Peyer's patch (tissue), 4 donors: ENCODE measurements at regions not wholly inside any gene's neighbourhood (a gene's known extent, or its start where the extent isn't known, plus 50 kb on each side); places are given as distances from the start of the nearest gene placed in this dataset.

Experiments used
- DNase-seq, 3 donors: peaks; one replicate each; pipeline ENCODE4 v3.0.0-alpha.2; 2017 to 2019
- H3K27ac ChIP-seq, 4 donors: fragments of 200-600 bp; sonication (generic); one replicate each; pipeline ENCODE4 v1.5.1; 2016 to 2019
- H3K27me3 ChIP-seq, 2 donors: fragments of 200-600 bp; sonication (generic); one replicate each; pipeline ENCODE4 v1.5.1; 2019
- H3K36me3 ChIP-seq, 3 donors: fragments of 200-600 bp; sonication (generic); one replicate each; pipeline ENCODE4 v1.5.1; 2016 to 2019
- H3K4me1 ChIP-seq, 4 donors: fragments of 200-600 bp; sonication (generic); one replicate each; pipeline ENCODE4 v1.5.1; 2016 to 2019
- H3K4me3 ChIP-seq, 4 donors: fragments of 200-600 bp; sonication (generic); 1 replicate in 3 of 4; 2 replicates in 1 of 4; pipeline ENCODE4 v1.5.1; 2016 to 2019; ENCODE audit warnings: mild to moderate bottlenecking in 1 of 4
- H3K9me3 ChIP-seq, 4 donors: fragments of 200-600 bp; sonication (generic); one replicate each; pipeline ENCODE4 v1.5.1; 2016 to 2019; ENCODE audit warnings: mild to moderate bottlenecking in 1 of 4
- POLR2A ChIP-seq, 2 donors: fragments of 450-650 bp; IDR thresholded peaks; one replicate each; pipeline ENCODE4 v1.5.1; 2017; ENCODE audit warnings: antibody characterized with exemption in 2 of 2, mild to moderate bottlenecking in 2 of 2, moderate library complexity in 2 of 2
- TF ChIP-seq, protein P1 (sequence below), 6 experiments: fragments of 450-650 bp in 4 of 6; fragments of 200-600 bp in 2 of 6; sonication (generic) in 1 of 6; IDR thresholded peaks; one replicate each; pipeline ENCODE4 v1.5.1; 2017 to 2019; ENCODE audit warnings: antibody characterized with exemption in 6 of 6, mild to moderate bottlenecking in 3 of 6, moderate library complexity in 1 of 6

- Histone ChIP-seq H3K4me1 (no peaks in the 10 kb centered on the region), H3K9me3 (no peaks in the 10 kb centered on the region), H3K4me3 (no peak overlapping the region), H3K27ac (no peak overlapping the region), H3K27me3 (no peaks in the 10 kb centered on the region), H3K36me3 (no peaks in the 10 kb centered on the region)
- no peak for TF ChIP-seq POLR2A (IDR thresholded peaks at IDR 0.05)
- TF ChIP-seq, protein P1, sequence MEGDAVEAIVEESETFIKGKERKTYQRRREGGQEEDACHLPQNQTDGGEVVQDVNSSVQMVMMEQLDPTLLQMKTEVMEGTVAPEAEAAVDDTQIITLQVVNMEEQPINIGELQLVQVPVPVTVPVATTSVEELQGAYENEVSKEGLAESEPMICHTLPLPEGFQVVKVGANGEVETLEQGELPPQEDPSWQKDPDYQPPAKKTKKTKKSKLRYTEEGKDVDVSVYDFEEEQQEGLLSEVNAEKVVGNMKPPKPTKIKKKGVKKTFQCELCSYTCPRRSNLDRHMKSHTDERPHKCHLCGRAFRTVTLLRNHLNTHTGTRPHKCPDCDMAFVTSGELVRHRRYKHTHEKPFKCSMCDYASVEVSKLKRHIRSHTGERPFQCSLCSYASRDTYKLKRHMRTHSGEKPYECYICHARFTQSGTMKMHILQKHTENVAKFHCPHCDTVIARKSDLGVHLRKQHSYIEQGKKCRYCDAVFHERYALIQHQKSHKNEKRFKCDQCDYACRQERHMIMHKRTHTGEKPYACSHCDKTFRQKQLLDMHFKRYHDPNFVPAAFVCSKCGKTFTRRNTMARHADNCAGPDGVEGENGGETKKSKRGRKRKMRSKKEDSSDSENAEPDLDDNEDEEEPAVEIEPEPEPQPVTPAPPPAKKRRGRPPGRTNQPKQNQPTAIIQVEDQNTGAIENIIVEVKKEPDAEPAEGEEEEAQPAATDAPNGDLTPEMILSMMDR (IDR thresholded peaks at IDR 0.05) = no peak
- no peak for DNase-seq
These were observed 1492.4 kb upstream of the FLRT2 start for GRCh38 chr14:84037593-84037992.

DNA sequence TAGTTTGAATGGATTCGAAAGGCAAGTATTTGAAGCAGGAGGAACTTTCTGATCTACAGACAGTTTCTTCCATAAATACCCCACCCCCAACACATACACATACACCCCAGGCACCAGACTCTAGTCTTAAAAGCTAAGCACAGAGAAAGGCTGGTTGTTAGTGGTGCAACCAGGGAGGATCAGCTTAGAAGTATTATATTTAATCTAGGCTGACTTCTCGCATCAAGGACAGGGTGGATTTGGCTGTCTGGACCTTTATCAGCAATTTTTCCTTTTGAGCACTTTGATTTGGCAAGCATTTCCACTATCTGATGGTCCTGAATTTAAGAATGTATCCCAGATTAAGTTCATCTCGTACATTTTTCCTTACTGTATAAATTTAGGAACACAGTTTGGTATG, 1489.8 kb upstream of the FLRT2 start:
- H3K36me3 ChIP-seq = no peaks in the 10 kb centered on the region
- DNase-seq = no peak
- TF ChIP-seq POLR2A (IDR thresholded peaks at IDR 0.05) = no peak
- TF ChIP-seq, protein P1 (IDR thresholded peaks at IDR 0.05) = no peak

GRCh38 chr14:84041421-84041820, 1488.5 kb upstream of the FLRT2 start:
- Histone ChIP-seq H3K27ac (no peak overlapping the region), H3K9me3 (peaks cover 0 to 4% (median 0%) of the 10 kb centered on the region in 4 donors), H3K27me3 (no peaks in the 10 kb centered on the region), H3K4me1 (no peaks in the 10 kb centered on the region), H3K4me3 (no peak overlapping the region), H3K36me3 (no peaks in the 10 kb centered on the region)
- DNase-seq = no peak
- TF ChIP-seq, protein P1 (IDR thresholded peaks at IDR 0.05) = no peak
- TF ChIP-seq POLR2A (IDR thresholded peaks at IDR 0.05) = no peak

More for the DNA sequence above, 1489.8 kb upstream of the FLRT2 start:
- Histone ChIP-seq H3K4me3 (no peak overlapping the region), H3K27ac (no peak overlapping the region), H3K27me3 (no peaks in the 10 kb centered on the region), H3K4me1 (no peaks in the 10 kb centered on the region), H3K9me3 (peaks cover 0 to 4% (median 0%) of the 10 kb centered on the region in 4 donors)

DNA sequence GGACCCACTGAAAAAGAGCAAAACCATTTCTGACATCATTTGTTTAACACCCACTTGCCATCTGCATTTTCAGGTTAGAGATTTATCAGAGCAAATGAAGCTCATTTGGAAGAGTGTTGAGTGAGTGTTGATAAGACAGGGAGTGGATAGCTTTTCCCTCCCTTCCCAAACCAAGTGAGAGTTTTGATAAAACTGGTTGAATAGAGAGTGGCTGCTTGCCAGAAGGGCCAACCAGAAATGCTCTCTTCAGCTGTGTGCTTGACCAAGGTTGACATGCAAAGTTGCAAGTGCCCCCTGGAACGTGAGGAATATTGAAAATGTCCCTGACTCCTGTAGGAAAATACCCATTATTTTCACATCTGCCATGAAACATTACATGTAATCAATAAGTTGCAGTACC, 1487.0 kb upstream of the FLRT2 start:
- Histone ChIP-seq H3K4me3 (no peak overlapping the region), H3K9me3 (peaks cover 0 to 4% (median 0%) of the 10 kb centered on the region in 4 donors), H3K27me3 (no peaks in the 10 kb centered on the region), H3K4me1 (no peaks in the 10 kb centered on the region), H3K36me3 (no peaks in the 10 kb centered on the region), H3K27ac (no peak overlapping the region)
- no peak for DNase-seq
- no peak for TF ChIP-seq POLR2A (IDR thresholded peaks at IDR 0.05)
- TF ChIP-seq, protein P1 (IDR thresholded peaks at IDR 0.05) = no peak

- H3K9me3 ChIP-seq = no peaks in the 10 kb centered on the region
- H3K36me3 ChIP-seq = no peaks in the 10 kb centered on the region
- no peaks in the 10 kb centered on the region for H3K27me3 ChIP-seq
- no peak overlapping the region for H3K4me3 ChIP-seq
- no peak for TF ChIP-seq POLR2A (IDR thresholded peaks at IDR 0.05)
- TF ChIP-seq, protein P1 (IDR thresholded peaks at IDR 0.05) = no peak
- DNase-seq = no peak
- no peaks in the 10 kb centered on the region for H3K4me1 ChIP-seq
- H3K27ac ChIP-seq = no peak overlapping the region
These were observed 1465.4 kb upstream of the FLRT2 start for GRCh38 chr14:84064316-84065125.
